Activated T-cell treated with anti-CD3 and anti-CD28 coated beads, Interleukin-2, amount 50 U/mL, for 24 hours (primary cell): ENCODE measurements at regions not wholly inside any gene's neighbourhood (a gene's known extent, or its start where the extent isn't known, plus 50 kb on each side); places are given as distances from the start of the nearest gene placed in this dataset.
"Not testable (repeated sequence)": the region's sequence is repeated elsewhere in the genome, so short reads cannot be mapped to it uniquely, and the experiment has no call there.

Experiments used
- DNase-seq: peaks from one replicate; pipeline ENCODE4 v3.0.0-alpha.2; 2020
- H3K27ac Mint-ChIP-seq: 2 replicates; pipeline ENCODE4 v1.8.0; 2020; ENCODE audit warnings: mild to moderate bottlenecking, mixed read lengths
- H3K27me3 Mint-ChIP-seq: 2 replicates; pipeline ENCODE4 v1.8.0; 2020; ENCODE audit warnings: mixed read lengths
- H3K36me3 Mint-ChIP-seq: 2 replicates; pipeline ENCODE4 v1.8.0; 2020; ENCODE audit warnings: low read depth, mixed read lengths
- H3K4me1 Mint-ChIP-seq: 2 replicates; pipeline ENCODE4 v1.8.0; 2020; ENCODE audit warnings: low read depth, mixed read lengths
- H3K4me3 Mint-ChIP-seq: 2 replicates; pipeline ENCODE4 v1.8.0; 2020; ENCODE audit warnings: mild to moderate bottlenecking, moderate library complexity, mixed read lengths
- H3K9me3 Mint-ChIP-seq: 2 replicates; pipeline ENCODE4 v1.8.0; 2020; ENCODE audit warnings: mixed read lengths

- H3K9me3 Mint-ChIP-seq, H3K36me3 Mint-ChIP-seq, H3K4me3 Mint-ChIP-seq, H3K27ac Mint-ChIP-seq, DNase-seq, H3K4me1 Mint-ChIP-seq: not testable (repeated sequence)
- peaks cover 40% of the 10 kb centered on the region for H3K27me3 Mint-ChIP-seq
Measured at GRCh38 chr1:224040423-224040822, 73.5 kb upstream of the FBXO28 start.

- not testable (repeated sequence) for H3K4me1 Mint-ChIP-seq, H3K4me3 Mint-ChIP-seq, DNase-seq, H3K36me3 Mint-ChIP-seq, H3K27ac Mint-ChIP-seq, H3K9me3 Mint-ChIP-seq
- peaks cover 40% of the 10 kb centered on the region for H3K27me3 Mint-ChIP-seq
Measured at GRCh38 chr1:224040006-224040405, 73.9 kb upstream of the FBXO28 start.

- H3K4me3 Mint-ChIP-seq, H3K36me3 Mint-ChIP-seq, H3K9me3 Mint-ChIP-seq, DNase-seq, H3K4me1 Mint-ChIP-seq, H3K27ac Mint-ChIP-seq: not testable (repeated sequence)
- peaks cover 32% of the 10 kb centered on the region for H3K27me3 Mint-ChIP-seq
Measured at GRCh38 chr1:224038832-224039231, 75.1 kb upstream of the FBXO28 start.

- not testable (repeated sequence) for H3K36me3 Mint-ChIP-seq, H3K27ac Mint-ChIP-seq, DNase-seq, H3K4me1 Mint-ChIP-seq, H3K4me3 Mint-ChIP-seq, H3K9me3 Mint-ChIP-seq
- H3K27me3 Mint-ChIP-seq: peaks cover 28% of the 10 kb centered on the region
Measured at GRCh38 chr1:224037362-224037761, 76.5 kb upstream of the FBXO28 start.

GRCh38 chr1:224032608-224033276, 81.2 kb upstream of the FBXO28 start:
- H3K4me1 Mint-ChIP-seq, H3K4me3 Mint-ChIP-seq, H3K36me3 Mint-ChIP-seq, DNase-seq, H3K9me3 Mint-ChIP-seq, H3K27ac Mint-ChIP-seq, H3K27me3 Mint-ChIP-seq: not testable (repeated sequence)

GRCh38 chr1:224031986-224032385, 81.9 kb upstream of the FBXO28 start:
- not testable (repeated sequence) for H3K9me3 Mint-ChIP-seq, H3K4me1 Mint-ChIP-seq, H3K36me3 Mint-ChIP-seq, H3K4me3 Mint-ChIP-seq, DNase-seq, H3K27ac Mint-ChIP-seq, H3K27me3 Mint-ChIP-seq

- not testable (repeated sequence) for DNase-seq, H3K9me3 Mint-ChIP-seq, H3K4me3 Mint-ChIP-seq, H3K36me3 Mint-ChIP-seq, H3K27me3 Mint-ChIP-seq, H3K27ac Mint-ChIP-seq, H3K4me1 Mint-ChIP-seq
Measured at GRCh38 chr1:224030257-224030656, 83.7 kb upstream of the FBXO28 start.

- H3K36me3 Mint-ChIP-seq, H3K27ac Mint-ChIP-seq, H3K27me3 Mint-ChIP-seq, H3K9me3 Mint-ChIP-seq, H3K4me3 Mint-ChIP-seq, H3K4me1 Mint-ChIP-seq, DNase-seq: not testable (repeated sequence)
Measured at GRCh38 chr1:224029286-224030025, 84.5 kb upstream of the FBXO28 start.

GRCh38 chr1:224028802-224029201, 85.1 kb upstream of the FBXO28 start:
- H3K27me3 Mint-ChIP-seq, DNase-seq, H3K27ac Mint-ChIP-seq, H3K36me3 Mint-ChIP-seq, H3K9me3 Mint-ChIP-seq, H3K4me1 Mint-ChIP-seq, H3K4me3 Mint-ChIP-seq: not testable (repeated sequence)

- DNase-seq, H3K9me3 Mint-ChIP-seq, H3K36me3 Mint-ChIP-seq, H3K27ac Mint-ChIP-seq, H3K4me1 Mint-ChIP-seq, H3K4me3 Mint-ChIP-seq, H3K27me3 Mint-ChIP-seq: not testable (repeated sequence)
Measured at GRCh38 chr1:224023122-224023521, 90.8 kb upstream of the FBXO28 start.

GRCh38 chr1:224022249-224022970, 91.5 kb upstream of the FBXO28 start:
- H3K4me1 Mint-ChIP-seq, H3K27me3 Mint-ChIP-seq, H3K27ac Mint-ChIP-seq, H3K4me3 Mint-ChIP-seq, DNase-seq, H3K36me3 Mint-ChIP-seq, H3K9me3 Mint-ChIP-seq: not testable (repeated sequence)

GRCh38 chr1:224019866-224020265, 94.0 kb upstream of the FBXO28 start:
- H3K4me1 Mint-ChIP-seq, DNase-seq, H3K4me3 Mint-ChIP-seq, H3K9me3 Mint-ChIP-seq, H3K27me3 Mint-ChIP-seq, H3K27ac Mint-ChIP-seq, H3K36me3 Mint-ChIP-seq: not testable (repeated sequence)

GRCh38 chr1:224015782-224016181, 98.1 kb upstream of the FBXO28 start:
- not testable (repeated sequence) for H3K4me1 Mint-ChIP-seq, H3K9me3 Mint-ChIP-seq, H3K27me3 Mint-ChIP-seq, DNase-seq, H3K27ac Mint-ChIP-seq, H3K4me3 Mint-ChIP-seq, H3K36me3 Mint-ChIP-seq

GRCh38 chr1:224014330-224014649, 99.6 kb upstream of the FBXO28 start:
- H3K27ac Mint-ChIP-seq: no peak overlapping the region
- DNase-seq: no peak
- no peak overlapping the region for H3K4me3 Mint-ChIP-seq
- no peaks in the 10 kb centered on the region for H3K9me3 Mint-ChIP-seq
- no peaks in the 10 kb centered on the region for H3K4me1 Mint-ChIP-seq
- no peaks in the 10 kb centered on the region for H3K27me3 Mint-ChIP-seq
- H3K36me3 Mint-ChIP-seq: peaks cover 6% of the 10 kb centered on the region

GRCh38 chr1:224013626-224014329, 100.1 kb upstream of the FBXO28 start:
- not testable (repeated sequence) for H3K27ac Mint-ChIP-seq, H3K9me3 Mint-ChIP-seq, H3K4me1 Mint-ChIP-seq, H3K27me3 Mint-ChIP-seq, H3K4me3 Mint-ChIP-seq, H3K36me3 Mint-ChIP-seq, DNase-seq
